Activated naive CD8-positive, alpha-beta T cell (primary cell): ENCODE measurements at regions not wholly inside any gene's neighbourhood (a gene's known extent, or its start where the extent isn't known, plus 50 kb on each side); places are given as distances from the start of the nearest gene placed in this dataset.

Experiments
- H3K27ac Mint-ChIP-seq: one replicate; pipeline ENCODE4 v1.8.0; 2021; ENCODE audit warnings: mixed read lengths
- H3K27me3 Mint-ChIP-seq: one replicate; pipeline ENCODE4 v1.8.0; 2021; ENCODE audit warnings: mixed read lengths
- H3K36me3 Mint-ChIP-seq: one replicate; pipeline ENCODE4 v1.8.0; 2021; ENCODE audit warnings: mixed read lengths
- H3K4me1 Mint-ChIP-seq: one replicate; pipeline ENCODE4 v1.8.0; 2021; ENCODE audit warnings: low read depth, mixed read lengths
- H3K4me3 Mint-ChIP-seq: one replicate; pipeline ENCODE4 v1.8.0; 2021; ENCODE audit warnings: mild to moderate bottlenecking, mixed read lengths
- H3K9me3 Mint-ChIP-seq: one replicate; pipeline ENCODE4 v1.8.0; 2021; ENCODE audit warnings: low read depth, mixed read lengths

GRCh38 chr6:2508071-2508470 is 242.7 kb downstream of the MYLK4 start:
- H3K9me3 Mint-ChIP-seq = no peaks in the 10 kb centered on the region
- H3K36me3 Mint-ChIP-seq = no peaks in the 10 kb centered on the region
- peaks cover 18% of the 10 kb centered on the region for H3K27me3 Mint-ChIP-seq
- H3K27ac Mint-ChIP-seq = no peak overlapping the region
- no peak overlapping the region for H3K4me3 Mint-ChIP-seq
- H3K4me1 Mint-ChIP-seq = no peaks in the 10 kb centered on the region

- Mint-ChIP-seq H3K27ac (no peak overlapping the region), H3K36me3 (no peaks in the 10 kb centered on the region), H3K9me3 (no peaks in the 10 kb centered on the region), H3K4me3 (no peak overlapping the region), H3K27me3 (peaks cover 18% of the 10 kb centered on the region), H3K4me1 (no peaks in the 10 kb centered on the region)
Measured at GRCh38 chr6:2507521-2508037, 243.1 kb downstream of the MYLK4 start.

GRCh38 chr6:2507016-2507415 is 243.7 kb downstream of the MYLK4 start:
- H3K9me3 Mint-ChIP-seq = no peaks in the 10 kb centered on the region
- no peak overlapping the region for H3K4me3 Mint-ChIP-seq
- H3K36me3 Mint-ChIP-seq = no peaks in the 10 kb centered on the region
- H3K4me1 Mint-ChIP-seq = no peaks in the 10 kb centered on the region
- peaks cover 18% of the 10 kb centered on the region for H3K27me3 Mint-ChIP-seq
- H3K27ac Mint-ChIP-seq = no peak overlapping the region

DNA sequence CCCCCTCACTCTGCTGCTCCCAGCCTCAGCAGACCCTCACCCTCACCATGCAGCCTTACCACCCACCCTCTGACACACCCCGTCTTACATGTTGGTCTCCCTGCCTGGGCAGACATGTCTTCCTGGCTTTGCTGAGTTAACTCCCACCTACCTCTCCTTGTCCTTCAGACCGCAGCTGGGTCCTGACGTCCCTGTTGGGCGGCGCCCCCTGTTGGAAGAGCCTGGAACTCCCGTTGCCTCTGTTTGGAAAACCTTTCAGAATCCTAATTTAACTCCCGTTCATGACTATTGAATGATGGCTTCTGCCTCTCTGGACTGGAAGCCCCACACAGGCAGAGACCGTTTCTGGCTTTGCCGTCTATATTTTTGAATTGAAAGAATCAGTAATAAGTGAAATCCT is 245.1 kb downstream of the MYLK4 start:
- no peaks in the 10 kb centered on the region for H3K9me3 Mint-ChIP-seq
- no peaks in the 10 kb centered on the region for H3K36me3 Mint-ChIP-seq
- no peak overlapping the region for H3K27ac Mint-ChIP-seq
- H3K27me3 Mint-ChIP-seq = peaks cover 14% of the 10 kb centered on the region
- H3K4me3 Mint-ChIP-seq = no peak overlapping the region
- H3K4me1 Mint-ChIP-seq = no peaks in the 10 kb centered on the region

DNA sequence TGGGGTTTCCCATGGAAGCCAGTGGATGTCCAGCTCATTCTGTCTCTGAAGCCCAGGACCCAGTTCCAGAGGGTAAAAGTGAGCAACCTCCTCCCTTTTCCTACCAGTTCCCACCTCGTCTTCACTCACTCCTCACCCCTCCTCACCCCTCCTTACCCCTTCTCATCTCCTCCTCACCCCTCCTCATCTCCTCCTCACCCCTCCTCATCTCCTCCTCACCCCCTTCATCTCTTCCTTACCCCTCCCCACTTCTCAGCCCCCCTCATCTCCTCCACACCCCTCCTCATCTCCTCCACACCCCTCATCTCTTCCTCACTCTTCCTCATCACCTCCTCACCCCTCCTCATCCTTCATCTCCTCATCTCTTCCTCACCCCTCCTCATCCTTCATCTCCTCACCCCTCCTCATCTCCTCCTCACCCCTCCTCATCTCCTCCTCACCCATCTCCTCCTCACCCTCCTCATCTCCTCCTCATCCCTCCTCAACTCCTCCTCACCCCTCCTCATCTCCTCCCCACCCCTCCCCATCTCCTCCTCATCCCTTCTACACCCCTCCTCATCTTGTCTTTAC is 246.1 kb downstream of the MYLK4 start:
- Mint-ChIP-seq H3K36me3 (no peaks in the 10 kb centered on the region), H3K27me3 (peaks cover 11% of the 10 kb centered on the region), H3K27ac (no peak overlapping the region), H3K9me3 (no peaks in the 10 kb centered on the region), H3K4me1 (no peaks in the 10 kb centered on the region), H3K4me3 (no peak overlapping the region)

DNA sequence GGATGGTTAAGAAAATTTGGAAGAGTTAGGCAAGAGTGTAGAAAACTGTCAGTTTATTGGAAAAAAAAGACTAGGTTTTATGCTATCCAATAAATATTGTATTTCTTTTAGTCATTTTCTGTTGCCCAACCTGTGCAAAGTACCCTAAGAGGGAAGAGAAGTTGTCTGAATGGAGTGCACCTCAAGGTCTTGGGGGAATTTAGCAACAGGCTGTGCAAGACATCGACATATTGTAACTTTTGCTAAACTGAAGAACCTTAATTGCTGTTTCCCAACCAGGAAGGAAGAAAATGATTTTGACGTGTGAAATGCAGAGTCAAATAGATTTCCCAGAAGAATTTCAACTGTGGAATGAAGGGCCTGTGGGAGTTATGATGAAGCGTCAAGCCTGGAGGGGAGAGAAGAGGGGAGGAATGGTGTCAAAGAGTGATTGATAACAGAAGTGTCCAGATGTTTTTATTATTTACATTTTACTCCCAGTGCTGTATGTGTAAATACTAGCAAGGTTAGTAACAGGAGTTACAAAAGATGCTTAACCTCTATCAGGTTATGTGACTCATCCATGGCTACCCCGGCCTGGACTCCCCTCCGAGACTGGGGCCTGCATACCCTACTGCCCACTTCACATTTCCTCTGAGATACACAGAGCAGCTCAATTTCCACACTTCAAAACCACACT is 246.8 kb downstream of the MYLK4 start:
- Mint-ChIP-seq H3K4me1 (no peaks in the 10 kb centered on the region), H3K4me3 (no peak overlapping the region), H3K27ac (no peak overlapping the region), H3K9me3 (no peaks in the 10 kb centered on the region), H3K27me3 (peaks cover 10% of the 10 kb centered on the region), H3K36me3 (no peaks in the 10 kb centered on the region)

DNA sequence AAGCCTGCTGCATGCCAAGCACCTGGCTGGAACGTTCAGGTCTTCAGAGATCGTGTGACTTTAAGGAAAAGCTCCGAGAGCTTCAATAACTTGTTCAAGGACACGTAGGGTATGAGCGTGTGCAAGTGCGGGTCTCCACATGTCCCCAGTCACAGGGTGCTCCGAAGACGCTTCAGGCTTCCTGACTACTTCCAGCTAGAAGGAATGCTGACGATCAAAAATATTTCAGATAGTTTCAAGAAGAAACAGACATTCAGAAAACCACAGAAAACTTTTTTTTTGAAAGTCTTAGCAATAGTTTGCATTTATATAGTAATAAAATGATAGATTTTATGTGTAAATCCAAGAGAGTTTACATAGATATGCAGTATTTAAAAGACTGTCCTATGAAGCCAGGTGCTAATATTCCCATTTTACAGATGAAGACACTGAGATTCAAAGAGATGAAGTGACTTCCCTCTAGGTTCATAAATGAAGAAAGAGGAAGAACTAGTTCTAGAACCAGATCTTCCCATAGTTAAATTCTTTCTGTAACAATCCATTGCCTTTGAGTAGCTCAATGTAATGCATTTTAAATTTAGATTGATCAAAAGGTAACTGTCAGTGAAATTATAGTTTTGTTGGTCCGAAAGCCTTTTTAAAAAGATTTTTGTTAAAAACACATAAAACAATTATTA is 247.6 kb downstream of the MYLK4 start:
- Mint-ChIP-seq H3K4me1 (no peaks in the 10 kb centered on the region), H3K4me3 (no peak overlapping the region), H3K36me3 (no peaks in the 10 kb centered on the region), H3K27ac (no peak overlapping the region), H3K27me3 (peaks cover 5% of the 10 kb centered on the region), H3K9me3 (no peaks in the 10 kb centered on the region)

GRCh38 chr6:2502096-2502997 is 248.4 kb downstream of the MYLK4 start:
- Mint-ChIP-seq H3K27ac (no peak overlapping the region), H3K36me3 (no peaks in the 10 kb centered on the region), H3K9me3 (no peaks in the 10 kb centered on the region), H3K4me1 (no peaks in the 10 kb centered on the region), H3K27me3 (no peaks in the 10 kb centered on the region), H3K4me3 (no peak overlapping the region)

GRCh38 chr6:2497922-2498623 is 252.6 kb downstream of the MYLK4 start:
- Mint-ChIP-seq H3K27me3 (peaks cover 5% of the 10 kb centered on the region), H3K4me3 (no peak overlapping the region), H3K27ac (no peak overlapping the region), H3K4me1 (no peaks in the 10 kb centered on the region), H3K9me3 (no peaks in the 10 kb centered on the region), H3K36me3 (no peaks in the 10 kb centered on the region)

GRCh38 chr6:2496291-2496690 is 250.9 kb upstream of the GMDS start:
- H3K27ac Mint-ChIP-seq = no peak overlapping the region

GRCh38 chr6:2492686-2493523 is 247.5 kb upstream of the GMDS start:
- Mint-ChIP-seq H3K4me1 (no peaks in the 10 kb centered on the region), H3K36me3 (peaks cover 2% of the 10 kb centered on the region), H3K4me3 (no peak overlapping the region), H3K9me3 (no peaks in the 10 kb centered on the region), H3K27me3 (peaks cover 7% of the 10 kb centered on the region), H3K27ac (no peak overlapping the region)

More at GRCh38 chr6:2496291-2496690, 250.9 kb upstream of the GMDS start:
- Mint-ChIP-seq H3K27me3 (peaks cover 5% of the 10 kb centered on the region), H3K9me3 (no peaks in the 10 kb centered on the region), H3K4me3 (no peak overlapping the region), H3K36me3 (no peaks in the 10 kb centered on the region), H3K4me1 (no peaks in the 10 kb centered on the region)

DNA sequence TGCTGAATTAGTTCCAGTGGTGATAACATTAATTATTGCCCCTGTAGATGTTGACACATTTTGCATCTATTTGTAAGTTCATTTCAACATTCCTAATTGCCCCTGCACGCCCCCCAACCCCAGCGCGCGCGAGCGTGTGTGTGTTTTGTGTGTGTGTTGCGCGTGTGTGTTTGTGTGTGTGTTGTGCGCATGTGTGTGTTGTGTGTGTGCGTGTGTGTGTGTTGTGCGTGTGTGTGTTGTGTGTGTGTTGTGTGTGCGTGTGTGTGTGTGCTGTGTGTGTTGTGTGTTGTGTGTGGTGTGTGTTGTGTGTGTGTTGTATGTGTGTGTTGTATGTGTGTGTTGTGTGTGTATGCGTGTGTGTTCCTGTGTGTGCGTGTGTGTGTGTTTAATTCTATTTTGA is 245.7 kb upstream of the GMDS start:
- H3K4me1 Mint-ChIP-seq = no peaks in the 10 kb centered on the region
- peaks cover 2% of the 10 kb centered on the region for H3K36me3 Mint-ChIP-seq
- no peaks in the 10 kb centered on the region for H3K9me3 Mint-ChIP-seq

DNA sequence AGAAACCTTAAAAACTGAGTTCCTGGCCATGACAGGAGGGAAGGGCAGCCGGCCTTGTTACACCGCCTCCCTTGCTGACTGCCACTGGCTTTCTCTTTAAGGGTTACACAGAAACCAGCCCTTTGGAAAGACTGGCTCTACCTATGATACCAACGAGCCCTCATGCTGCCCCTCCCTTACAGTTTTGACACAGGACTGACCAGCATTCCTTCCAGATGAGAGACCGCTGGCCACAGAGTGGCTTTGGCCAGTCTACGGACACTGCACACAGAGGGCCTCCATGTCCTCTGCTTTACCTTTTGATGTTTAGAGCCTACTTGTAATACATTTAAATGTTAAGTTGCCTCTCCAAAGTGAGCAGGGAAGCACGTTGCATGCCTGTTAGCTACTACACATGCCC is 243.2 kb upstream of the GMDS start:
- no peak overlapping the region for H3K27ac Mint-ChIP-seq
- no peak overlapping the region for H3K4me3 Mint-ChIP-seq
- H3K4me1 Mint-ChIP-seq = no peaks in the 10 kb centered on the region
- peaks cover 2% of the 10 kb centered on the region for H3K27me3 Mint-ChIP-seq
- H3K36me3 Mint-ChIP-seq = peaks cover 2% of the 10 kb centered on the region
- peaks cover under 1% of the 10 kb centered on the region for H3K9me3 Mint-ChIP-seq

More for the DNA sequence above, 245.7 kb upstream of the GMDS start:
- no peak overlapping the region for H3K27ac Mint-ChIP-seq
- peaks cover 2% of the 10 kb centered on the region for H3K27me3 Mint-ChIP-seq
- no peak overlapping the region for H3K4me3 Mint-ChIP-seq
